ENCODE measurements at regions not wholly inside any gene's neighbourhood (a gene's known extent, or its start where the extent isn't known, plus 50 kb on each side); places are given as distances from the start of the nearest gene placed in this dataset.

DNA sequence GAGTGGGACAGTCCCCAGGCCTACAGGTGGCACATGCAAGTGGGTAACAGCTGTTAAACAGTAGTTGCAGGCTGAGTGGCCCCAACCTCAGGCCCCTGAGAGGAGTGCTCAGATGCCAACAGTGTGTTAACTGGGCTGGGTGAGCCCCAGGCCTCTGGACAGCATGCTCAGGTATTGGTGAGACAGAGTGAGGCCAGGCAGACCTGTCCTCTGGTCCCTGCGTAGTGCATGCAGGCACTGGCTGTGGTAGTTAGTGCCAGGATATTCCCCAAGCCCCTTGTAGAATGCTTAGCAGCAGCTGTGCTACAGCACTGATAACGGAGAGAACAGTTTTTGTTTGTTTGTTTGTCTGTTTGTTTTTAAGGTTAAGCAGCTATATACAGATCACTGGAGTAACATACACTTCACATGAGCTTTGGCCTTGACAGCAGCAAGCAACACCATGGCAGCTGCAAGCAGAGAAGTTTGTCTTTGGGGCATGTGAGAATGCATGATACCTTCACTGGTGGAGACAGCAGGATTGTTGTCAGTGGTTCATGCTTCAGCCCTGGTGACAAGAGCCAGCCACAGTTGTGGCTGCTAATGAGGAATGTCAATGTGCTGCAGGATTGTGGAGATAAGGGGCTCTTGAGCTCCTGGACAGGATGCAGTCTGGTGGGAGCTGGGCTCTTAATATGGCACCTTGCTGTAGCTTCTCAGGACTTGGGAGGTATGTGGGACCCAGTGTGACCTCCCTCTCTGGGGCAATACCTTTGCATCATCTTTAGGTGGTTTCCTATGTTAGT, 614.4 kb downstream of the CDH11 start:
- no peak for TF ChIP-seq POLR2AphosphoS5 (IDR thresholded peaks at IDR 0.05; ENCODE audit: low read depth)
- DNase-seq (ENCODE audit: low read depth in 1 of 2, low spot score in 1 of 2): no peak
- no peak overlapping the region for H3K4me3 ChIP-seq (replicated peaks; ENCODE audit: insufficient read depth, low read length)
- no peak overlapping the region for H3K27ac ChIP-seq (replicated peaks)
- H3K27me3 ChIP-seq (ENCODE audit: insufficient read depth, poor library complexity, severe bottlenecking): no peaks in the 10 kb centered on the region

DNA sequence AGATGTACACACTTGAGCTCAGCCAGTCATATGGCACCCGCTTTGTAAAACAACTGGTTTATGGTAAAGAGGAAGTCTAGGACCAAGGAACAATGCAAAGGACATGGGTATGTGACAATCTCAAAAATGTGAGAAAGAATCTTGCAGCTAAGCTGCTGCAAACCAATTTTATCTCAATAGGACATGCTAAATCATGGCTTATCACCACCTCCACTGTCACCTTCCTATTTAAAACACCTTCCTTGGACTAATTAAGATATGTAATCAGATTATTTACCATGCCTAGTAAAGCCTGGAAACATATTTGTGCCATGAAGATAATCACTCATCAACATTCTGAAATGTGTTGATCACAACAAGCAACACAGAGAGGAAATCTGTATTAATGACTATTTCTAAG, 622.7 kb downstream of the CDH11 start:
- Histone ChIP-seq H3K27me3 (ENCODE audit: insufficient read depth, poor library complexity, severe bottlenecking) (no peaks in the 10 kb centered on the region), H3K4me3 (replicated peaks; ENCODE audit: insufficient read depth, low read length) (no peak overlapping the region), H3K27ac (replicated peaks) (no peak overlapping the region)
- no peak for DNase-seq (ENCODE audit: low read depth in 1 of 2, low spot score in 1 of 2)
- no peak for TF ChIP-seq GABPA (IDR thresholded peaks at IDR 0.05; ENCODE audit: low read depth)
- TF ChIP-seq, protein P1, sequence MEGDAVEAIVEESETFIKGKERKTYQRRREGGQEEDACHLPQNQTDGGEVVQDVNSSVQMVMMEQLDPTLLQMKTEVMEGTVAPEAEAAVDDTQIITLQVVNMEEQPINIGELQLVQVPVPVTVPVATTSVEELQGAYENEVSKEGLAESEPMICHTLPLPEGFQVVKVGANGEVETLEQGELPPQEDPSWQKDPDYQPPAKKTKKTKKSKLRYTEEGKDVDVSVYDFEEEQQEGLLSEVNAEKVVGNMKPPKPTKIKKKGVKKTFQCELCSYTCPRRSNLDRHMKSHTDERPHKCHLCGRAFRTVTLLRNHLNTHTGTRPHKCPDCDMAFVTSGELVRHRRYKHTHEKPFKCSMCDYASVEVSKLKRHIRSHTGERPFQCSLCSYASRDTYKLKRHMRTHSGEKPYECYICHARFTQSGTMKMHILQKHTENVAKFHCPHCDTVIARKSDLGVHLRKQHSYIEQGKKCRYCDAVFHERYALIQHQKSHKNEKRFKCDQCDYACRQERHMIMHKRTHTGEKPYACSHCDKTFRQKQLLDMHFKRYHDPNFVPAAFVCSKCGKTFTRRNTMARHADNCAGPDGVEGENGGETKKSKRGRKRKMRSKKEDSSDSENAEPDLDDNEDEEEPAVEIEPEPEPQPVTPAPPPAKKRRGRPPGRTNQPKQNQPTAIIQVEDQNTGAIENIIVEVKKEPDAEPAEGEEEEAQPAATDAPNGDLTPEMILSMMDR (IDR thresholded peaks at IDR 0.05; ENCODE audit: insufficient read depth, low read length): no peak
- TF ChIP-seq POLR2AphosphoS5 (IDR thresholded peaks at IDR 0.05; ENCODE audit: low read depth): no peak
- TF ChIP-seq, protein P2, sequence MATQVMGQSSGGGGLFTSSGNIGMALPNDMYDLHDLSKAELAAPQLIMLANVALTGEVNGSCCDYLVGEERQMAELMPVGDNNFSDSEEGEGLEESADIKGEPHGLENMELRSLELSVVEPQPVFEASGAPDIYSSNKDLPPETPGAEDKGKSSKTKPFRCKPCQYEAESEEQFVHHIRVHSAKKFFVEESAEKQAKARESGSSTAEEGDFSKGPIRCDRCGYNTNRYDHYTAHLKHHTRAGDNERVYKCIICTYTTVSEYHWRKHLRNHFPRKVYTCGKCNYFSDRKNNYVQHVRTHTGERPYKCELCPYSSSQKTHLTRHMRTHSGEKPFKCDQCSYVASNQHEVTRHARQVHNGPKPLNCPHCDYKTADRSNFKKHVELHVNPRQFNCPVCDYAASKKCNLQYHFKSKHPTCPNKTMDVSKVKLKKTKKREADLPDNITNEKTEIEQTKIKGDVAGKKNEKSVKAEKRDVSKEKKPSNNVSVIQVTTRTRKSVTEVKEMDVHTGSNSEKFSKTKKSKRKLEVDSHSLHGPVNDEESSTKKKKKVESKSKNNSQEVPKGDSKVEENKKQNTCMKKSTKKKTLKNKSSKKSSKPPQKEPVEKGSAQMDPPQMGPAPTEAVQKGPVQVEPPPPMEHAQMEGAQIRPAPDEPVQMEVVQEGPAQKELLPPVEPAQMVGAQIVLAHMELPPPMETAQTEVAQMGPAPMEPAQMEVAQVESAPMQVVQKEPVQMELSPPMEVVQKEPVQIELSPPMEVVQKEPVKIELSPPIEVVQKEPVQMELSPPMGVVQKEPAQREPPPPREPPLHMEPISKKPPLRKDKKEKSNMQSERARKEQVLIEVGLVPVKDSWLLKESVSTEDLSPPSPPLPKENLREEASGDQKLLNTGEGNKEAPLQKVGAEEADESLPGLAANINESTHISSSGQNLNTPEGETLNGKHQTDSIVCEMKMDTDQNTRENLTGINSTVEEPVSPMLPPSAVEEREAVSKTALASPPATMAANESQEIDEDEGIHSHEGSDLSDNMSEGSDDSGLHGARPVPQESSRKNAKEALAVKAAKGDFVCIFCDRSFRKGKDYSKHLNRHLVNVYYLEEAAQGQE (IDR thresholded peaks at IDR 0.05; ENCODE audit: insufficient replicate concordance, low read depth): no peak
- TF ChIP-seq SPI1 (IDR thresholded peaks at IDR 0.05; ENCODE audit: borderline replicate concordance, low read depth): no peak; the same call in 1 of the 2 replicates

DNA sequence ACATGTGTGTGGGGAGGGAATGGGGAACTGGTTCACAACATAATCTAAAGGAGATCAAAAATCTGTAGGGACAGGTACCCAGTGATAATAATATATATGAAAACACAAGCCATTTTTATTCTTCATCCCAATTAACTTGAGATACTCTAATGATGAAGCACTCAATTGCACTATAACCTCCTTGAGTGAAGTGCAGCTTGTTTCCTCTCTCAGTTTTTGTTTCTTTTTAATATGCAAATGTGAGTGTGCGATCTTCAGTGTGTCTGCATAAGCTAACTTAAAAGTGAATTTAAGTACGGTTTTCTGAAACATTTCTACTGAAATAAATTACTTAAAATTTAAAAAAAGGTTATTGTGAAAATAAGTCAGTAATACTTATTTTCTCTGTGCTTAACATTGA, 623.5 kb downstream of the CDH11 start:
- DNase-seq (ENCODE audit: low read depth in 1 of 2, low spot score in 1 of 2): no peak
- Histone ChIP-seq H3K27ac (replicated peaks) (no peak overlapping the region), H3K27me3 (ENCODE audit: insufficient read depth, poor library complexity, severe bottlenecking) (no peaks in the 10 kb centered on the region), H3K4me3 (replicated peaks; ENCODE audit: insufficient read depth, low read length) (no peak overlapping the region)
- TF ChIP-seq, protein P1 (IDR thresholded peaks at IDR 0.05; ENCODE audit: insufficient read depth, low read length): no peak
- TF ChIP-seq, protein P2 (IDR thresholded peaks at IDR 0.05; ENCODE audit: insufficient replicate concordance, low read depth): no peak
- TF ChIP-seq SPI1 (IDR thresholded peaks at IDR 0.05; ENCODE audit: borderline replicate concordance, low read depth): no peak

DNA sequence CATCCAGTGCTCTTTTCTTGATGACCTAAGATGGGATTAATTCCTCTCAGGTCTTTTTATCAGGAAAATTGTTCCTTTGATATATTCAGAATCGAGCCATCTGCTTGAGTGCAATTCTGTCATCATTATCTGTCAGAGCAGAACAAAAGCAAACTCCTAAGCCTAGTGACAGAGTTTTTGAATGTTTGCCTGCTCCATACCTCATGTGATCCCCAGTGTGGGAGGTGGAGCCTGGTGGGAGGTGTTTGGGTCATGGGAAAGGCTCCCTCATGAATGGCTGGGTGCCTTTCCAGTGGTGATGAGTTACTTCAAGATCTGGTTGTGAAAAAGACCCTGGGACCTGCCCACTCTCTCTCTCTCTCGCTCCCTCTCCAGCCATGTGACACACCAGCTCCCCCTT, 628.2 kb downstream of the CDH11 start:
- H3K27me3 ChIP-seq (ENCODE audit: insufficient read depth, poor library complexity, severe bottlenecking): no peaks in the 10 kb centered on the region
- no peak for DNase-seq (ENCODE audit: low read depth in 1 of 2, low spot score in 1 of 2)
- no peak overlapping the region for H3K27ac ChIP-seq (replicated peaks)
- H3K4me3 ChIP-seq (replicated peaks; ENCODE audit: insufficient read depth, low read length): no peak overlapping the region
- no peak for TF ChIP-seq POLR2AphosphoS5 (IDR thresholded peaks at IDR 0.05; ENCODE audit: low read depth)
- TF ChIP-seq, protein P1 (IDR thresholded peaks at IDR 0.05; ENCODE audit: insufficient read depth, low read length): no peak
- TF ChIP-seq GABPA (IDR thresholded peaks at IDR 0.05; ENCODE audit: low read depth): no peak
- TF ChIP-seq SPI1 (IDR thresholded peaks at IDR 0.05; ENCODE audit: borderline replicate concordance, low read depth): no peak
- TF ChIP-seq, protein P2 (IDR thresholded peaks at IDR 0.05; ENCODE audit: insufficient replicate concordance, low read depth): no peak

All from HL-60 (cell line).